ENCODE measurements at regions not wholly inside any gene's neighbourhood (a gene's known extent, or its start where the extent isn't known, plus 50 kb on each side); places are given as distances from the start of the nearest gene placed in this dataset.

DNA sequence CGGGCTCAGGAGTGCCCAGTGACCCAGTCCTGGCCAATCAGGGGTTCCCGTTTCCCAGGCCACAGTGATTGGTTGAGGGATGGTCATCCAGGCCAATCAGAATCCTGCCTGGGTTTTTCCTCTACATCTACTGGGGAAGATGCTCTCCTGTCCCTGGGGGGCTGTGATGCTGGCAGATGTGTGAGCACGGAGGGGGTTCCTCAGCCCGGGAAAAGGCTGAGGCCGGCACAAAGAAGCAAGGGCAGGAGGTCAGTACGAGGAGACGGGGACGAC, 171.2 kb downstream of the CTTN start:
- Histone ChIP-seq H3K4me1 (ENCODE audit: control insufficient read depth, insufficient read depth, low read length) (peaks cover 14% of the 10 kb centered on the region), H3K27ac (ENCODE audit: low read depth, low read length) (no peak overlapping the region), H3K9me3 (ENCODE audit: control insufficient read depth, insufficient read depth, low read depth, low read length) (no peaks in the 10 kb centered on the region), H3K9ac (ENCODE audit: low read length) (no peak overlapping the region), H3K36me3 (ENCODE audit: control insufficient read depth, insufficient read depth, low read length) (no peaks in the 10 kb centered on the region), H3K4me3 (ENCODE audit: low read depth, low read length) (no peak overlapping the region), H3K27me3 (ENCODE audit: control insufficient read depth, insufficient read depth, low read length) (no peaks in the 10 kb centered on the region)

- H3K36me3 ChIP-seq (ENCODE audit: control insufficient read depth, insufficient read depth, low read length) = no peaks in the 10 kb centered on the region
- peaks cover 14% of the 10 kb centered on the region for H3K4me1 ChIP-seq (ENCODE audit: control insufficient read depth, insufficient read depth, low read length)
- H3K27ac ChIP-seq (ENCODE audit: low read depth, low read length) = no peak overlapping the region
- H3K27me3 ChIP-seq (ENCODE audit: control insufficient read depth, insufficient read depth, low read length) = no peaks in the 10 kb centered on the region
- H3K4me3 ChIP-seq (ENCODE audit: low read depth, low read length) = no peak overlapping the region
- no peak overlapping the region for H3K9ac ChIP-seq (ENCODE audit: low read length)
- no peaks in the 10 kb centered on the region for H3K9me3 ChIP-seq (ENCODE audit: control insufficient read depth, insufficient read depth, low read depth, low read length)
These were observed 171.8 kb downstream of the CTTN start for GRCh38 chr11:70569996-70570692.

GRCh38 chr11:70570693-70571395, 172.5 kb downstream of the CTTN start:
- H3K27ac ChIP-seq (ENCODE audit: low read depth, low read length) = no peak overlapping the region
- peaks cover 19% of the 10 kb centered on the region for H3K4me1 ChIP-seq (ENCODE audit: control insufficient read depth, insufficient read depth, low read length)
- H3K36me3 ChIP-seq (ENCODE audit: control insufficient read depth, insufficient read depth, low read length) = no peaks in the 10 kb centered on the region
- H3K9me3 ChIP-seq (ENCODE audit: control insufficient read depth, insufficient read depth, low read depth, low read length) = no peaks in the 10 kb centered on the region
- no peak overlapping the region for H3K9ac ChIP-seq (ENCODE audit: low read length)
- H3K27me3 ChIP-seq (ENCODE audit: control insufficient read depth, insufficient read depth, low read length) = no peaks in the 10 kb centered on the region
- no peak overlapping the region for H3K4me3 ChIP-seq (ENCODE audit: low read depth, low read length)

DNA sequence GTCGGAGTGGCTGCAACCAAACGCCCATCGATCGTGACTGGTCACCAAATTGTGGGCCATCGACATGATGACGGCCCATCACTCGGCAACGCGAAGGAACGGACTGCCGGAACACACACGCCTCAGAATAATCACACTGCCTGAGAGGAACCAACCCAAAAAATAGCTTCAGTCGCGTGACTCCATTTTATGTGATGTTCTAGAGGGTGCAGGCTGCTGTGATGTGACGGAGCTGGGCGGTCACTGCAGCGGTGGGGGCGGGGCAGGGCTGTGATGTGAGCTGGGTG, 174.6 kb downstream of the CTTN start:
- H3K4me3 ChIP-seq (ENCODE audit: low read depth, low read length) = no peak overlapping the region

GRCh38 chr11:70573701-70574151, 175.4 kb downstream of the CTTN start:
- H3K36me3 ChIP-seq (ENCODE audit: control insufficient read depth, insufficient read depth, low read length) = no peaks in the 10 kb centered on the region
- no peaks in the 10 kb centered on the region for H3K27me3 ChIP-seq (ENCODE audit: control insufficient read depth, insufficient read depth, low read length)
- H3K4me1 ChIP-seq (ENCODE audit: control insufficient read depth, insufficient read depth, low read length) = peaks cover 10% of the 10 kb centered on the region
- no peaks in the 10 kb centered on the region for H3K9me3 ChIP-seq (ENCODE audit: control insufficient read depth, insufficient read depth, low read depth, low read length)
- H3K4me3 ChIP-seq (ENCODE audit: low read depth, low read length) = no peak overlapping the region
- H3K9ac ChIP-seq (ENCODE audit: low read length) = no peak overlapping the region
- no peak overlapping the region for H3K27ac ChIP-seq (ENCODE audit: low read depth, low read length)

More for the DNA sequence above, 174.6 kb downstream of the CTTN start:
- Histone ChIP-seq H3K9ac (ENCODE audit: low read length) (no peak overlapping the region), H3K27me3 (ENCODE audit: control insufficient read depth, insufficient read depth, low read length) (no peaks in the 10 kb centered on the region), H3K36me3 (ENCODE audit: control insufficient read depth, insufficient read depth, low read length) (no peaks in the 10 kb centered on the region), H3K27ac (ENCODE audit: low read depth, low read length) (no peak overlapping the region), H3K4me1 (ENCODE audit: control insufficient read depth, insufficient read depth, low read length) (peaks cover 16% of the 10 kb centered on the region), H3K9me3 (ENCODE audit: control insufficient read depth, insufficient read depth, low read depth, low read length) (no peaks in the 10 kb centered on the region)

DNA sequence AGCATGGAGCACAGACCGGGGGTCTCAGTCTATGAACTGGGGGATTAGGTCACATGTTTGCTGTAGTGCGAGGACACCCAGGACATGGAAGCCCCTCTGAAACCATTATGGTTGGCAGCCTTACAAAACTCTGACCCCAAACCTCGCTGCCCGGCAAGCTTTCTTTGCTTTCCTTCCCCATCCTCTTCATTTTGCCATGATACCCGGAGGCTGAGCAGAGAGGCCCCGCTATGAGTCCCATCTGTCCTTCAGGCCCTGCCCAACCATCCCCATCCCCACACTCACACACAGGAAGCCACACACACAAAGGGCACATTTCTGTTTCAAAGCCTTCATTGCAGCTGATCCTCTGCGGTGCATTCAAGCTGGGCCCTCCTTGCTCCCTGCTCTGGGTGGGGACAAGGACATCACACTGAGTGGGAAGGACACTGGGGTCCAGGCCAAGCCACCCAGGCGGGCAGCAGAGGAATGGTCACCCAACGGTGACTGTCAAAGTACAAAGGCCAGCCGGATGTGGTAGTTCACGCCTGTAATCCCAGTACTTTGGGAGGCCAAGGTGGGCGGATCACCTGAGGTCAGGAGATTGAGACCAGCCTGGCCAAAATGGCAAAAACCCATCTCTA, 176.5 kb downstream of the CTTN start:
- Histone ChIP-seq H3K4me3 (ENCODE audit: low read depth, low read length) (no peak overlapping the region), H3K36me3 (ENCODE audit: control insufficient read depth, insufficient read depth, low read length) (no peaks in the 10 kb centered on the region), H3K4me1 (ENCODE audit: control insufficient read depth, insufficient read depth, low read length) (peaks cover 7% of the 10 kb centered on the region; the same call in 1 of the 2 replicates), H3K27me3 (ENCODE audit: control insufficient read depth, insufficient read depth, low read length) (no peaks in the 10 kb centered on the region), H3K27ac (ENCODE audit: low read depth, low read length) (no peak overlapping the region), H3K9ac (ENCODE audit: low read length) (no peak overlapping the region), H3K9me3 (ENCODE audit: control insufficient read depth, insufficient read depth, low read depth, low read length) (no peaks in the 10 kb centered on the region)

DNA sequence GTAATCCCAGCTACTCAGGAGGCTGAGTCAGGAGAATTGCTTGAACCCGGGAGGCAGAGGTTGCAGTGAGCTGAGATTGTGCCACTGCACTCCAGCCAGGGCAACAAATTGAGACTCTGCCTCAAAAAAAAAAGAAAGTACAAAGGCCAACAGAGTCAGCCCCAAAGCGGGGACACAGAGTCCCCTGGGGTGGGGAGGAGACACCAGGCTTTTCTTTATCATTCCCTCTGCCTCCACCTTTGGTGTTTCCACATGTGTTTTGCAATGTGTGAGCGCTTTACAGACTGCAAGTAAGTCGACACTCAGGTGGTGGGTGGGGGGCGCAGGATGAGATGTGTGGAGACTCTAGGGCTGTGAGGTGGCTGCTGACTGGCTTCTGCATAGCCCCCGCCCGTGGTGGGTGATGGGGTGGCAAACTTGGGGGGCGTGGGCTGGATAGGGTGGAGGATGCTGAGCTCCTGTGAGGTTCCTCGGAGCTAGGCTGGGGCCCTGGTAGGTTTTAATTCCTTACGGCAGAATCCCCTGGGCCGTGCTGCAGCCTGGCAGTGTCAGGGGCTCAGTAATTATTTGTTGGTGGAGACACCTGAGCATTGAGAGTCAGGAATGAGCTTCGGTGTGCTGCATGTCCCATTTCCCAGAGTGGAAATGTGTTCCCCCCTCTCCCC, 177.2 kb downstream of the CTTN start:
- Histone ChIP-seq H3K27me3 (ENCODE audit: control insufficient read depth, insufficient read depth, low read length) (no peaks in the 10 kb centered on the region), H3K36me3 (ENCODE audit: control insufficient read depth, insufficient read depth, low read length) (no peaks in the 10 kb centered on the region), H3K4me1 (ENCODE audit: control insufficient read depth, insufficient read depth, low read length) (peaks cover 7% of the 10 kb centered on the region; the same call in 1 of the 2 replicates), H3K9ac (ENCODE audit: low read length) (no peak overlapping the region), H3K4me3 (ENCODE audit: low read depth, low read length) (no peak overlapping the region), H3K27ac (ENCODE audit: low read depth, low read length) (no peak overlapping the region), H3K9me3 (ENCODE audit: control insufficient read depth, insufficient read depth, low read depth, low read length) (no peaks in the 10 kb centered on the region)

DNA sequence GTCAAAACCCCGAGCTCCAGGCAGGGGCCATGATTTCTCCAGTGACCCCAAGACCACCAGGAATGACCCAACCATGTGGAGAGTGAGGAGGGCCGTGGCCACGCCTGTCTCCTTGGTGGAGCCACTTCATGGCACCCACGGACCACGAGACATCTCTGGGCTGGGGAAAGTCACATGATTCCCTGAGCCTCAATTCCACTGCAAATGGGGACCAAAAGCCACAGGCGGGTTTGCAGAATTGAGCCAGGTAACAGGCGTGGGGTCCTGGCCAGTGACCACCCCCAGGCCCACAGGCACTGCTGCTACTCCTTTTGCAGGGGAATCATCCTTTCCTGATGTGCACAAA, 178.9 kb downstream of the CTTN start:
- no peak overlapping the region for H3K9ac ChIP-seq (ENCODE audit: low read length)
- H3K36me3 ChIP-seq (ENCODE audit: control insufficient read depth, insufficient read depth, low read length) = no peaks in the 10 kb centered on the region
- H3K4me1 ChIP-seq (ENCODE audit: control insufficient read depth, insufficient read depth, low read length) = peaks cover 7% of the 10 kb centered on the region; the same call in 1 of the 2 replicates
- H3K27ac ChIP-seq (ENCODE audit: low read depth, low read length) = no peak overlapping the region
- no peaks in the 10 kb centered on the region for H3K9me3 ChIP-seq (ENCODE audit: control insufficient read depth, insufficient read depth, low read depth, low read length)
- H3K27me3 ChIP-seq (ENCODE audit: control insufficient read depth, insufficient read depth, low read length) = no peaks in the 10 kb centered on the region
- no peak overlapping the region for H3K4me3 ChIP-seq (ENCODE audit: low read depth, low read length)

DNA sequence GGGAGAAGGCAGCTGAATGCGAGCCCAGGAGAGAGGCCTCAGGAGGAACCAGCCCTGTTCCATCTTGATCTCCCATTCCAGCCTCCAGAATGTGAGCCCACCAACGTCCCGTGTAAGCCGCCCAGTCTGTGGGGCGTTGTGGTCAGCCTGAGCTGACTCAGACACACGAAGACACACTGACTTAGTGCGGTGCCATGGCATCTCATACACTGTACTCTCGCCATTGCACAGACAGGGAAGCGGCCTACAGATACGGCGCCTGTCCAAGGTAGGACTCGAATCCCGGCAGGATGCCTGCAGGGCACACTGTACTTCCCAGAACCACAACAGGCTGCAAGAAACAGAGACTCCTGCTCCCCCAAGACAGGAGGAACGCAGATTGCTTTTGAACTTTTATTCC, 179.6 kb downstream of the CTTN start:
- Histone ChIP-seq H3K4me3 (ENCODE audit: low read depth, low read length) (no peak overlapping the region), H3K9me3 (ENCODE audit: control insufficient read depth, insufficient read depth, low read depth, low read length) (no peaks in the 10 kb centered on the region), H3K9ac (ENCODE audit: low read length) (no peak overlapping the region), H3K36me3 (ENCODE audit: control insufficient read depth, insufficient read depth, low read length) (no peaks in the 10 kb centered on the region), H3K27me3 (ENCODE audit: control insufficient read depth, insufficient read depth, low read length) (no peaks in the 10 kb centered on the region), H3K27ac (ENCODE audit: low read depth, low read length) (no peak overlapping the region), H3K4me1 (ENCODE audit: control insufficient read depth, insufficient read depth, low read length) (peaks cover 7% of the 10 kb centered on the region; the same call in 1 of the 2 replicates)

DNA sequence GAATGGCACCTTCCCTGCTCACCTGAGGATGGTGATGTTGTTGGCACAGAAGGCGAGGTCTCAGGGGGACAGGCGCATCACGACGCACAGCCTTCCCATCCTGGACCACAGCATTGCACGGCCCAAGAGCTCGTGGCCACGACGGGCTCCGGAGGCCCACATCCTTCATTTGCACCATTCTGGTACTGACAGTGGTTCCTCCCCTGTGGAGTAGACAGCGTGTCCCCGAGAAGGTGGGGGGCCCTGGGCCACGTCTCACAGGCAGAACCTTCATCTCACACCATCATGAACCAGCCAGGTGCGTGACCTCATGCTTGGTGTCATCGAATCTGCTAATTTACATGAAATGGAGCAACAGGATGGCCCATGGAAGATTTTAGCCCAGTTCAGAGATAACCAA, 180.0 kb downstream of the CTTN start:
- H3K27ac ChIP-seq (ENCODE audit: low read depth, low read length) = no peak overlapping the region
- H3K36me3 ChIP-seq (ENCODE audit: control insufficient read depth, insufficient read depth, low read length) = no peaks in the 10 kb centered on the region
- no peak overlapping the region for H3K4me3 ChIP-seq (ENCODE audit: low read depth, low read length)
- H3K9me3 ChIP-seq (ENCODE audit: control insufficient read depth, insufficient read depth, low read depth, low read length) = no peaks in the 10 kb centered on the region
- H3K9ac ChIP-seq (ENCODE audit: low read length) = no peak overlapping the region
- no peaks in the 10 kb centered on the region for H3K27me3 ChIP-seq (ENCODE audit: control insufficient read depth, insufficient read depth, low read length)
- peaks cover 7% of the 10 kb centered on the region; the same call in 1 of the 2 replicates for H3K4me1 ChIP-seq (ENCODE audit: control insufficient read depth, insufficient read depth, low read length)

GRCh38 chr11:70578831-70579230, 180.5 kb downstream of the CTTN start:
- Histone ChIP-seq H3K9ac (ENCODE audit: low read length) (no peak overlapping the region), H3K4me3 (ENCODE audit: low read depth, low read length) (no peak overlapping the region), H3K36me3 (ENCODE audit: control insufficient read depth, insufficient read depth, low read length) (no peaks in the 10 kb centered on the region), H3K9me3 (ENCODE audit: control insufficient read depth, insufficient read depth, low read depth, low read length) (no peaks in the 10 kb centered on the region), H3K27ac (ENCODE audit: low read depth, low read length) (no peak overlapping the region), H3K4me1 (ENCODE audit: control insufficient read depth, insufficient read depth, low read length) (peaks cover 7% of the 10 kb centered on the region; the same call in 1 of the 2 replicates), H3K27me3 (ENCODE audit: control insufficient read depth, insufficient read depth, low read length) (no peaks in the 10 kb centered on the region)

All from HUES6 (cell line).